GM12878 (cell line): ENCODE measurements at regions not wholly inside any gene's neighbourhood (a gene's known extent, or its start where the extent isn't known, plus 50 kb on each side); places are given as distances from the start of the nearest gene placed in this dataset.

Experiments used
- CHD4 ChIP-seq: fragments of 200-600 bp; sonication (generic); IDR thresholded peaks from 2 replicates; pipeline ENCODE4 v1.6.1; 2016; ENCODE audit warnings: mild to moderate bottlenecking
- CTCF ChIP-seq, 3 experiments: IDR thresholded peaks in 2 of 3; conservative IDR thresholded peaks in 1 of 3; 2 replicates each; pipeline ENCODE4 v1.5.1; 2011; ENCODE audit warnings: low read depth in 3 of 3, low read length in 3 of 3, mild to moderate bottlenecking in 3 of 3, control low read depth in 2 of 3, moderate library complexity in 2 of 3, inconsistent platforms in 1 of 3, mixed read lengths in 1 of 3; ENCODE audit not compliant: control insufficient read depth in 2 of 3, insufficient read depth in 1 of 3; ENCODE audit errors: extremely low read depth in 1 of 3
- ETV6 ChIP-seq, 2 experiments: fragments of 450-650 bp in 1 of 2; IDR thresholded peaks in 1 of 2; conservative IDR thresholded peaks in 1 of 2; 2 replicates each; pipeline ENCODE4 v1.6.1; 2014; ENCODE audit warnings: antibody characterized with exemption in 1 of 2, borderline replicate concordance in 1 of 2, low read depth in 1 of 2, mild to moderate bottlenecking in 1 of 2, moderate library complexity in 1 of 2
- NFYB ChIP-seq: IDR thresholded peaks from 2 replicates; pipeline ENCODE4 v1.6.1; 2011; ENCODE audit warnings: low read depth, mild to moderate bottlenecking, low read length, improper control_type of control experiment, moderate library complexity; ENCODE audit not compliant: insufficient read depth
- NR2C1 ChIP-seq: fragments of 450-650 bp; IDR thresholded peaks from 2 replicates; pipeline ENCODE4 v1.6.1; 2017; ENCODE audit warnings: antibody characterized with exemption, mild to moderate bottlenecking, moderate library complexity
- PML ChIP-seq: IDR thresholded peaks from 2 replicates; pipeline ENCODE4 v1.6.1; 2012; ENCODE audit warnings: low read length, inconsistent platforms
- POLR2A ChIP-seq: IDR thresholded peaks from 2 replicates; pipeline ENCODE4 v1.6.1; 2011; ENCODE audit warnings: low read depth, mild to moderate bottlenecking, low read length
- POLR2AphosphoS5 ChIP-seq: IDR thresholded peaks from 2 replicates; pipeline ENCODE4 v1.6.1; 2011; ENCODE audit warnings: mild to moderate bottlenecking, low read length, inconsistent platforms
- SMC3 ChIP-seq: IDR thresholded peaks from 2 replicates; pipeline ENCODE4 v1.6.1; 2011; ENCODE audit warnings: low read length, improper control_type of control experiment, borderline replicate concordance
- TCF7 ChIP-seq: IDR thresholded peaks from 2 replicates; pipeline ENCODE4 v1.6.1; 2014; ENCODE audit warnings: antibody characterized with exemption, borderline replicate concordance
- TF ChIP-seq, protein P1 (sequence below): IDR thresholded peaks from 2 replicates; pipeline ENCODE4 v1.6.1; 2012; ENCODE audit warnings: low read depth, low read length, improper control_type of control experiment

DNA sequence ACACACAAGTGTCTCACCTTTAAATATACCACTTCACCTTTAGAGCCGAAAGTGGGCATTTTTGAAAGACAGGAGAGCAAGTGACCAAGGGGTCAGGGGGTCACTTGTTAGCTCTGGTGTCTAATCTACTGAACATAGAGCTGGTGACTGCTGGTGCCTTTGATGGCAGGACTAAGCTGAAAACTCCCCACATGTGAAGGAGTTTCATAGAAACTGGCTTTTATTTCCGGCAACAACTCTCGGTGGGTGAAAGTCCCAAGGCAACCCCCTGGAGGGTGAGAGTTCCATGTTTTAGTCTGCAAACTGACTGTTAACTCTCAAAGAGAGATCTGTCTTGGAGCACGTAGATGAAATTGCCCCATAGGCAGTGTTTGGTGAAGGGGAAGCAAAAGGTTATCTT is 466.9 kb downstream of the DMRTA1 start:
- TF ChIP-seq TCF7 (no peak), CTCF (IDR thresholded peaks at IDR 0.05 in 2 of 3, conservative IDR thresholded peaks at IDR 0.05 in 1 of 3; ENCODE audit: control insufficient read depth in 2 of 3, extremely low read depth in 1 of 3, insufficient read depth in 1 of 3, low read depth in 3 of 3, low read length in 3 of 3) (no peak), ETV6 (conservative IDR thresholded peaks at IDR 0.05 in 1 of 2, IDR thresholded peaks at IDR 0.05 in 1 of 2; ENCODE audit: borderline replicate concordance in 1 of 2, low read depth in 1 of 2) (no peak), NFYB (no peak), POLR2AphosphoS5 (no peak), PML (no peak), NR2C1 (peak; percentile 60), POLR2A (no peak), CHD4 (no peak), SMC3 (no peak)
- TF ChIP-seq, protein P1, sequence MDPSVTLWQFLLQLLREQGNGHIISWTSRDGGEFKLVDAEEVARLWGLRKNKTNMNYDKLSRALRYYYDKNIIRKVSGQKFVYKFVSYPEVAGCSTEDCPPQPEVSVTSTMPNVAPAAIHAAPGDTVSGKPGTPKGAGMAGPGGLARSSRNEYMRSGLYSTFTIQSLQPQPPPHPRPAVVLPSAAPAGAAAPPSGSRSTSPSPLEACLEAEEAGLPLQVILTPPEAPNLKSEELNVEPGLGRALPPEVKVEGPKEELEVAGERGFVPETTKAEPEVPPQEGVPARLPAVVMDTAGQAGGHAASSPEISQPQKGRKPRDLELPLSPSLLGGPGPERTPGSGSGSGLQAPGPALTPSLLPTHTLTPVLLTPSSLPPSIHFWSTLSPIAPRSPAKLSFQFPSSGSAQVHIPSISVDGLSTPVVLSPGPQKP, result no peak
